HG03439 (cell line): ENCODE measurements at regions not wholly inside any gene's neighbourhood (a gene's known extent, or its start where the extent isn't known, plus 50 kb on each side); places are given as distances from the start of the nearest gene placed in this dataset.

Experiments used
- ATAC-seq: cut with Tn5 transposase; IDR thresholded peaks from one replicate; pipeline ENCODE4 v1.9.1; 2021; ENCODE audit warnings: mild to moderate bottlenecking, moderate library complexity; ENCODE audit not compliant: unreplicated experiment

DNA sequence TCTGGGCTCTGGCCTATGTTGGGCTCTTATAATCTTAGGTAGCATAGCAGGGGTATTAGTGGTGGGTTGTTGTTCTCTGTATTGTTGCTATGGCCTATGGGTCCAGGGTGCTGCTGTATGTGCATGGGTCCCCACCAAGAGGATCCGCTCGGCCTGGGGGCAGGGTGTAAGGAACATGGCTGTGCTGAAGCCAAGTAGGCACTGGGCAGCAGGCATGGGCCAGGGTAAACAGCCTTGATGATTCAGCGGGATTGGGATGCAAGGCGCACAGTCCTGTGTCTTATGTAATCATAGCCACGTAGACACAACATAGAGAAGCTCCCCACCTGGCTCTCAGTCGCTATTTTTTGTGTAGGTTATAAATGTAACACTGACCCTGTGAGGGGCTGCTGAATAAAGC is 306.9 kb downstream of the ZPLD1 start:
- ATAC-seq, result no peak

DNA sequence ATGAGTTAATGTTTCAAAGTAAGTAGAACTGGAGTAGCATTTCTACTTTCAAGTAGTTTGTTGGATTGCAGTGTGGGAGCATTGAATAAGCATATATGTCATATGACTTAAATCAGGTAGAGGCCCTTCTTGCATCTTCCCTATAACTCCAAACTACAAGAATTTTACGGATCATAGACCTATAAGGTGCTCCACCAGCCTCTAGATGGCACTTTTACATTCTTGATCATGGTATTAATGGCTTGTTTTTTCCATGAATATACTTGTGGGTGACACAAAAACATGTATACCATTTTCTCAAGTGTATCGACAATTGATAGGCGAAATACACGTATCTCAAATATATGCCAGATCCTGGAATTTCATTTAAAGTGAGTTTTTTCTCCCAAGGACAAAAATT is 311.1 kb downstream of the ZPLD1 start:
- ATAC-seq, result no peak

DNA sequence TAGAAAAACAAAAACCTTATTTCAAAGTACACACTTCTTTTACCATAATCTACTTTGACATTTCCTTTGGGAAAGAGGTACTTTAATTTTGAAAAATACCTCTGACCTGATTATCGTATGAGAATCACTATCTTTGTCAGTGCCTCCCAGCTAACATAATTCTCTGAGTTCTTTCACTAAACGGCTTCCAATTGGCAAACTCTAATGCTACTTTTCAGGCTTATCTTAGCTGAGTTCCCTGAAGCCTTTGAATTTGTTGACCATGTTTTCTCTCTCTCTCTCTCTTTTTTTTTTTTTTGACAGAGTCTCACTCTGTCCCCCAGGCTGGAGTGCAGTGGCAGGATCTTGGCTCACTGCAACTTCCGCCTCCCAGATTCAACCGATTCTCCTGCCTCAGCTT is 312.8 kb downstream of the ZPLD1 start:
- ATAC-seq, result no peak

DNA sequence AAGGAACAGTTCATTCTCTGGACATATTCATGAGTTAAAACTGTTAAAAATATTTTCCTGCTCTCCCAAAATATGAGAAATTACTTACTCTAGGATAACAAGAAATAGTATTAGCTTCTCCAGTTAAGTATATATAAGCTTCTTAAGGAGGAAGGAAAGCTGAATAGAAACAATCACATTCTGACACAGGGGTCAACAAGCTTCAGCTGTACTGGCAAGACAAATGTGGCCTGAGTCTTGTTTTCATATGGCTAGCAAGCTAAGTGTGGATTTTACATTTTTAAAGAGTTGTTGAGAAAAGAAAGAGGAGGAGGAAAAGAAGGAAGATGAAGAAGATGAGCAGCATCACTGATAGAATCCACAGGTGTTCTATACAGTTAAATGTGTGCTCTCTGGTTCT is 313.8 kb downstream of the ZPLD1 start:
- no peak for ATAC-seq

DNA sequence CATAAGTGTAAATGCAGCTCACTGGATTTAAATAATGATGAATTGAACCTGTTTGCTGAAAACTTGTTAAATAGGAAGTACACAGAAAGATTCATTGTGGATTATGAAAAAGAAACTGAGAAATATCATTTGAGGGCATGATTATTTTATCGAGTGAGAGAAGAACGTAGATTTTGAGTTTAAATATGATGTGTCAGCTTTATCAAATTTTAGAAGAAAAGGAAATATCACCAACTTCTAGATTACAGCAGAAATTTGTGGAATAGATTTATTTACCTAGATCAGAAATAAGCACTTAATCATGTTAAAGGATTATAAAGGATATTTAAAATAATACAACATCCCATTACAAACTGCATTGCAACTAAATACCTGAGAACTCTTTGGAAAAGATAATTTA is 315.5 kb downstream of the ZPLD1 start:
- no peak for ATAC-seq

DNA sequence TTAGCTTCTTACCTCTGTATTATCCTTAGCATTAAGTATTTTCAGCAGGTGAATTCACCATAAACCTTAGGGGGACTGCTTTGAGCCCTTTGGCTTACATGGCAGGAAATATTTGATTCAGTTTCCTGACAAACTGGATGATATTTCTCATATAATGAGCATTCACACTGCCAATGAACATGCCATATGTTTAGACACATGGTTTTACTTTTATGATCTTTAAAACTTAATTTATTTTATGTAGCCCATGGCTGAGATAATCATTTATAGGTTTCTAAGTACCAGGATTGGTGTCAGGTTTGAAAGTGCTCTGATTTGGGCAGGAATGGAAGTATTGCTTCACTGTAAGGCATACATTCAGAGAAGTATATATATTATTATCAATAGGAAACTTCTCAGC is 319.1 kb downstream of the ZPLD1 start:
- ATAC-seq, result no peak

DNA sequence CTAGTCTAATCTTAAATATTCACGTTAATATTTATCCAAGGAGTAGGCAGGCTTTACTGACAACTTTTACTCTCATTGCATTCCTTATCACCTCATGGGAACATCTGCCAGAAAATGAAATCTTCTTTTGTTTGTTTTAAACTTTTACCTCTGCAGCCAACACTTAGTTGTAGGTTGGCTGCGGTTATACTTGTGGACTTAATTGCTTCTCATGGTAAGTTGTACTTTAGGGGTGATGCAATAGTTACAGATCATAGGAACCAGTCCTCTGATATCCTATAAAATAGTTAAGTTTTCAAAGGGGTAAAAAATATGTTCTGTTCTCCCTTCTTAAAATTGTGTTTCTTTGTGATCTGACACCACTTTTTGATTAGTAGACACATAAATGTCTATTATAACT is 321.9 kb downstream of the ZPLD1 start:
- ATAC-seq, result no peak

DNA sequence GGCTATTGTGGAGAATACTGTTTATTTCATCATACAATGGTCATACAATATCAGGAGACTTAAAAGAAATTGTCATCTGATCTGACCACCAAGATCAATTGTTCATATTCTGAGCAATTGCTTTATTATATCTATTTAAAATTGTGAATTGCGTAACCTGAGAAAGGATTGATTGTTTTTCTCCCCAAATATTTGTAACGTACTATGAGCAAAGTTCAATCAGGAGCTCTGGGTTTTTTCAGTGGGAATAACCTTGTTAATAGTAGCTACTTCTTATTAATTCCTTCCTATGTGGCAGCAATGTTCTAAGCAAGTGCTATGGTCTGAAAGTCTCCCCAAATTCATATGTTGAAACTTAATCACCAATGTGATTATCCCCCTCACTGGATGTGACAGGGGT is 323.1 kb downstream of the ZPLD1 start:
- ATAC-seq, result no peak

DNA sequence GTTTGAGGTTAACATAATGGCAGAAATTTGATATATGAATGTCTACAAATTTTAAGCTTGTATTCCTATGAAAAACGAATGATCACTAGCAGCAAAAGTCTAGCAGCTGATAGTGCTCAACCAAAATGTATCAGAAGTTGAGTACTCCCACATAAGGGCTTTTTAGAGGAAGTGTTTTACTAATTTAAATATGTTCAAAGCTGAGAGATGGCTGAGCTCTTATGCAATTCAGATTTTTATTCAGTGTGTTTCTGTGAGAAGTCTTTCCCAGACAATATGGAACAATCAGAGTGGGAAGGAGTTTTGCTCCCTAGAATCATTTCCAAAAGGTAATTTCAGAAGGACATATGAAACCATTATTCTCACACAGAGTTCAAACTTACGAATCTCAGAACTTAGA is 327.0 kb downstream of the ZPLD1 start:
- ATAC-seq, result no peak

DNA sequence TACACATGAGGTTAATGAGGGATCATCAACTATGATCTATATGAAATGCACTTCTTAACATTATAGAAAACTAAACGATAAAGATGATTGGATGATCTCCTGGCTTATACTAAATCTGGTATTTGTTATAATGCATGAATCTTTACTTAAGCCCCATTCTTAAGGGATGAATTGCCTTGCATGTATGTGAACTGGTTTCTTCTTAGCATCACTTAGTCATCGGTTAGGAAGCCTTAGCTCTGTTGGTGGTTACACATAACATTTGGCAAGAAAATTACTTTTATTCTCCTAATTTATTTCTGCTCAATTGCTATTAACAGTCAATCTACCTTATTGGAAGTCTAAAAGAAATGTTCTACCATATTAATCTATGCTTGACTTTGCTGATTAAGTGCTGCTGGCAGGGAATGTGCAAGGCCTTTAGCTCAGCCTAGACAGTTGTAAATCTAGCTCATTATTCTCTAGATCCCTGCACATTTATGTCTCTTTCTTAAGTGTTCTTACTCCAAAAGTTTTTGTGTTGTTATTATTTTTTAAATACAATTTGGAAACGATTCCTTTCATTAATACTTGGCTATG is 356.0 kb downstream of the ZPLD1 start:
- ATAC-seq, result no peak

DNA sequence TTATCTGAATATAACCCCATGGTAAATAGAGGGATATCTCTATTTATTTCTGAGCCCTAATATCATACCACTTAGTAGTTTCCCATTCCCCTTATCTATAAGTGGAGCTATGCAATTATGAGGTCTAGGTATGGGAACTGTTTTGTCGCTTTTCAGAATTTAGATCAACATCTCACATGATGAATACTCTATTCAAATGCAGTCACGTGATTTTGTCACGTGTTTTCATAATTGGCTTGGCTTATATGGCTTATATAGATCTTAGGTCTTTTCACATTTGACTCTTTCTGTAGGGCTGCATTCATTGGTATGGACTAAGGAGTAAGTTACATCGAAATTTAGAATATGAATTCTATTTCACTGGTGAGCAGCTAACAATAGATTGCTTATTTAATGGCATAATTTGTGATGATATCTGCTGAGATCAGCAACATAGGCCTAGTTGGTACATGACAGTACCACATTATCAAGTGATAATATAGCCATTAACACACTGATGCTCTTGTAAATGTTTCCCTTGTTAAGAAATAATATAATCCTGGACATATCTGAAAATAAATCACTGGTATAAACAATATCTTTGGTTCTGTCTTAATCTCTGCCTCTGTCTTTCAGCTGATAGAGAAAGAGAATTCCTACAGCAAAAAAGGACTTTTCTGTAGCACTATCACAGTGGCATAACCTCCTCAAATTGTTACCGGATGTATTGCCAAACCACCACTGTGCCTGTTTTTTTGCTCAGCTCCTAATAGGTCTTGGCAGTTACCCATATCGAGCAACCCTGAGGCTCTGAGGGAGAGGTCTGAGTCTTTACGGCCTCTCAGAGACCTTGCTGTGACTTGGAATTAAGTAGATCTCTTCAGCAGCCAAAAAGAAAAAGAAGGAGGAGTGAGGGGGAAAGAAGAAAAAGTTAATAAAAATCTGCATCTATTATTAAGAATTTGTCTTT is 357.1 kb downstream of the ZPLD1 start:
- no peak for ATAC-seq

DNA sequence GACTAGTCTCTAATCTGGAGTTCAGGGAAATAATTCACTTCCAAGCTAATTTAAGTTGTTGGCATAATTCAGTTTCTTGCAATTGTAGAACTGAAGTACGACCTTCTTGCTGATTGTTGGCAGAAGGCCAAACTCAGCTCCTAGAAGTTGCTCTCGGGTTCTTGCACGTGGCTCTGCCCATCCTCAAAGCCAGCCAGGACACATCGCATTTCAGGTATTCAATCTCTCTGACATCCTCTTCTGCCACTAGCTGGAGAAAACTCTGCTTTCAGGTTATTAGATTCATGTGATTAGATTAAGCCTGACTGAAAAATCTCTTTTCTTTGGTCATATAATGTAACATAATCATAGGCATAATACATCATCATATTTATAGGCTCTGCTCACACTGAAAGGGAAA is 362.0 kb downstream of the ZPLD1 start:
- no peak for ATAC-seq

DNA sequence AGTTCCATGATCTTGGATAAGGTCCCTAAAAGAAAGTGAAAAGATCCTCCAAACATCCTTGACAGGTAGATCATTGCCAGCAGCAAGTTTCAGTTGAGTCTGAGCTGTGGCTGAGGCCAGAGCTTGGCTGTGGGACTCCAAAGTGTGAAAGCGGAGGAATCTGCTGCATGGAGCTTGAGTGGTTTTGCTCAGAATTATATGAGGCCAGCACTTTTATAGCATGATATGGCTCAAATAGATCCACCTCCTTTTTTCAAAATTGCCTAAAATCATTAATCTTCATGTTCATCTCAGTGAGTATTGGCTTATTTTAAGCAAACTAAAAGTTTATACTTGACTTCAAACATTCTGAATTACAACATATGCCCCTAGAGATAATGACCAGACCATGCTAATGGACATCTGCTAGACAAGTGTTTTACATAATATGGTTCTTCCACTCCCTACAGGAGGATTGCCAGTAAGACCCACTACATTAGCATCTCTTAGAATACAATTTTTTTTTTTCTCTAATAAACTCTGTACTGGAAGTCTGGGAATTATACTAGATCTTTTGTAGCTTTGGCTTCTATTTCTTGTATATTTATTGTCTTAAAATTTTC is 368.1 kb downstream of the ZPLD1 start:
- no peak for ATAC-seq

DNA sequence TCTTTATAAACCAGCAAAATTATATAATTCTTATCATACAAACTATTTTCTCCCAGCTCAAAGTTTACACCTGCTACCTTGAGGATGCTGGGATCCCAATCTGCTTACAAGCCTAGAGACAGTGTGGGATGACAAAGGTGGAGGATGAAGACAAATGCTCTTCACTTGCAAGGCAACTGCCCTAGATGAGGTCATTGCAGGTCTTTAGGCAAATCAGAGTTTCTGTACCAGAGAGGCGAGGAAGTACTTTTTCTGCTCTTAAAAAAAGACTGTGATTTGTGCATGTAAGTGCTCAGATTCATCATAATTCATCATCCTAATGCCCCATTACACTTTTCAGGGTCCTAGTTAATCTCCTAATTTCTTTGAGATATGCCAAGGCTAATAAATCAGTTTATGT is 376.1 kb downstream of the ZPLD1 start:
- ATAC-seq, result no peak

DNA sequence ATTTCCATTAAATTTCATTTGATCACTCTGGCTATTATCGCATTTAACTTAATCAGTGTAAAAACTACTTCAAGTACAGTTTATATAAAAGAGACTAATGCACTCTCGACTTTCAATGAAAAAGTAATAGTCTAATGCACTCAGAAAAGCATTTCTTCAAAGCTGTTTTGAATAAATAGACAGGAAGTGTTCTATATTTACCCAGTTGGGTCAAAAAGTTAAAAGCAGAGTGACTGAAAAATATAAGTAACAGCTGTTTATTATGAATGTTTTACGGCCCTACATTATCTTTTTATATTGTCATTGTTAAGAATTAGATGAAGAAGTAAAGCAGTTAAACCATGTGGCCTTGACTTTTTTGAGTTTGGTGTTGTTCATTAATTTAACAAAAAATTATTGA is 391.8 kb downstream of the ZPLD1 start:
- no peak for ATAC-seq

DNA sequence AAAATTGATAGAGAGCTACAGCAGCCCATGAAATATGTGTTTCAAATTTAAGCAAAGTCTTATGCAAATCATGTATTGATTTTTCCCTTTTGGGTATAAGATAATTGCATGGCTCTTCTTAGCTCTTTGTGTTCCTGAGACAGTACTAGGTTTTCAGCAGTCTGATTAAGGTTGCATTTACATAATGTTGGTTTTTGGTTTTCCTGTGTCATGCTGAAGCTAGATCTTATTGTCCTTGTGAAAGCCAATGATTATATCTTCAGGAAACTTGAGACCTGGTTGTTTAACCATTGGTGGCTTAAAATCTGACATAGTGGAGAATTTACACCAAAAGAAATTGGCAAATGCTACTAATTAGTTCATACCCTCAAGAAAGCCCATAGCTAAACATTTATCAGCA is 392.6 kb downstream of the ZPLD1 start:
- no peak for ATAC-seq

DNA sequence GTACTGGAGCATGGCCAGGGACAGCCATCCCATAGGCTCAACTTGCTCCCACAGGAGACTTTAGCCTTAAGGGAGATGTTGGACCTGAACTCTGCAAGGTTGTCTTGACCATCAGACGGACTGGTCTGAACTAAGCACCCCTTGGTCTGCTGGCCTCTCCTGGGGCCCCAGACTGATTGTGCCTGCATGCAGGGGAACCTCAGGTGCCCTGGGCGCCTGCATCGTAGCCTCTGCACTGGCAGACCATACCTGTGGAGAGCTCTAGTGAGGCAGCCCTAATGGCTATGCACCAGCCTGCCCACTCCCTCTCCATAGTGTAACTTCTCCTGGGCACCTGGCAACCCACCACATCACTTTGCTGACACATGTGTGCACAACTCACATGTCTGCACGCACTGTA is 395.6 kb downstream of the ZPLD1 start:
- no peak for ATAC-seq

DNA sequence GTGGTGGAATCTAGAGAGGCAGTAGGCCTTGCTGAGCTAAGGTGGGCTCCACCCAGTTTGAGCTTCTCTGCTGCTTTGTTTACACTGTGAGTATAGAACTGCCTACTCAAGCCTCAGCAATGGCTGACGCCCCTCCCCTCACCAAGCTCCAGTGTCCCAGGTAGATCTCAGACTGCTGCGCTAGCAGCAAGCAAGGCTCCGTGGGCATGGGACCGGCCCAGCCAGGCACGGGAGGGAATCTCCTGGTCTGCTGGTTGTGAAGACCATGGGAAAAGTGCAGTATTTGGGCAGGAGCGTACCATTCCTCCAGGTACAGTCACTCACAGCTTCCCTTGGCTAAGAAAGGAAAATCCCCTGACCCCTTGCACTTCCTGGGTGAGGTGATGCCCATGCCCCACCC is 407.1 kb downstream of the ZPLD1 start:
- ATAC-seq, result no peak

DNA sequence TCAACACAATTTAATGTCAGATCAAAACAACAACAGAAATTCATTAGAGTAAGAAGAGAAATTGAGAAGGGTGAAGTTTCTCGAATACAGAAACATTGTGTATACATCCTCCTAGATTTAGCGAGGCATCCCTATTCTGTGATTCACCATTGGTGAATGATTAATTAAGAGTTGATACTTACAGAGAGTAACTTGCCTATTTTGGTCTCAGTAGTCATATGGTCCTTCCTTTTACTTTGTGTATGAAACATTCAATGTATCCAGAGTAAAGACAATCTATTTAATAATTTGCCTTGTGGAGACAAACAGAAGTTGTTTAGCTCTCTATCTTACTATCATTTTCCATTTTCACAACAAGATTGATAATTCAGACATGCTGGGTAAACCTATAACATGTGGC is 432.0 kb downstream of the ZPLD1 start:
- ATAC-seq, result no peak

DNA sequence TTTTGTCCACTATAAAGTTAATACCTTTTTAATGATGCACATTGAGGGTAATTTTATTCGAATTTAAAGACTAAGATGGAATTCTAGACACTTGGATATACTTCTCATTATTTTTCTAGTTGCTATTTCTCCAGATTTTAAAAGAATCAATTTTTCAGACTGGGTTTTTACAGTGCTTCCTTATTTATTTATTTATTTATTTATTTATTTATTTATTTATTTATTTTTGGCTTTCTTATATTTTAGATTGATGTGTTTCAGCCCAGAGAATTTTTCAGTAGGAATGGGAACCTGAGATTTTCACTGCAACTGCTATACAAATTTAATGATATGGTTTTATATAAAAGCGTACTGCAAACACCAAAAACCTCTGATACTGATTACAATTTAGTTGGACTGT is 448.7 kb downstream of the ZPLD1 start:
- no peak for ATAC-seq

DNA sequence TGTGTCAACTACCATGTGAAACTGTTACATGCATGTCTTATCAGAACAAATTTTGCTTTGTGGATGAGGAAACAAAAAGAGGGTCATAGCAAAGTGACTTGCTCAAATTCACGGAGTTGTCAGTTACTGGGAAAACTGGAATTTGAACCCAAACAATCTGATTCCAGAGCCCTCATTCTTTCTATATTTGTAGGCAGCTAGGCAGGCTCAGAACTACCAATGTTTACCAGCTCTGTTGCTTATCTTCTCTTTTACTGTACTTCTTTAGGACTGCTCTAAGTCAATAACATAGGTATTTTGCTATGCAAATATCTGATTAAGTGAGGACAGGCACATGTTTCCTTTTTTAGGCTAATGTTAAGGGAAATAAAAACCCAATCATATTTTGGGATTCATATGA is 450.5 kb downstream of the ZPLD1 start:
- ATAC-seq, result no peak

DNA sequence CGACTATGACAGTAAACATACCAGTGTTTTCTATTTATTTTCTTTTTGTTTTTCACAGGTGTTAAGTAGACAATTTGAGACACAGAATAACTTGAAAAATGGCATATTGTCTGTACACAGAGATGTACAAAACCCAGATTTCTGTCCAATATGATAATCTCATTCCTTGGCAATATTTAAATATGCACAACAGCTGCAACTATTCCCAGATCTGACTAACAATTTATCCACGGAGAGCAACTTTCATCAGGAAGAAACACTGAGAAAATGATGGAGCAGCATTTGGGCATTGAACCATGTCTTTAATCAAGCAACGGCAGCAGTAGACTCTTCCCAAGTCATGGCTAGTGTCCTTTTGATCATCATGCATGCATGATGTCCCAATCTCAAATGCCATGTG is 452.6 kb downstream of the ZPLD1 start:
- ATAC-seq, result no peak
